GM20000 (cell line): ENCODE measurements at regions not wholly inside any gene's neighbourhood (a gene's known extent, or its start where the extent isn't known, plus 50 kb on each side); places are given as distances from the start of the nearest gene placed in this dataset.

Source experiments
- DNase-seq: peaks from one replicate; pipeline ENCODE4 v3.0.0; 2012; ENCODE audit warnings: low spot score
- TF ChIP-seq, protein P1 (sequence below): IDR thresholded peaks from 2 replicates; pipeline ENCODE4 v1.5.1; 2012; ENCODE audit warnings: mild to moderate bottlenecking, control low read depth; ENCODE audit errors: extremely low read depth, missing control alignments

DNA sequence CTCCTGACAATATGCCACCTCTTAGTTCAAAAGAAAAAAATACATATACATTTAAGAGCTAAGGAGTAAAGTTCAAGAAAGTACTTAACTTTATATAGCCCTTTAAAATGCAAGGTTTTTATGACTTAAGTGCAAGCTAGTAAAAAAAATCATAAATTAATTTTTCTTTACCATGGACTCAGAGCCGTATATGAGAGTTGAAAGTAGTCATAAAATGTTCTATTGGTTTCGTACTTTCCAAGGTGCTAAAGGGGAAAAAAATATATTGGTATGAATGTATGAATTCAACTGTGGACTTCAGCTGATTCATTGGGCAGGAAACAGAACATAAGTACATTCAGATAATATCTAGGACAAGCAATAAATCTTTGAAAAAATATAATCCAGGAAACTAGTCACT, 869.8 kb upstream of the AGA start:
- TF ChIP-seq, protein P1, sequence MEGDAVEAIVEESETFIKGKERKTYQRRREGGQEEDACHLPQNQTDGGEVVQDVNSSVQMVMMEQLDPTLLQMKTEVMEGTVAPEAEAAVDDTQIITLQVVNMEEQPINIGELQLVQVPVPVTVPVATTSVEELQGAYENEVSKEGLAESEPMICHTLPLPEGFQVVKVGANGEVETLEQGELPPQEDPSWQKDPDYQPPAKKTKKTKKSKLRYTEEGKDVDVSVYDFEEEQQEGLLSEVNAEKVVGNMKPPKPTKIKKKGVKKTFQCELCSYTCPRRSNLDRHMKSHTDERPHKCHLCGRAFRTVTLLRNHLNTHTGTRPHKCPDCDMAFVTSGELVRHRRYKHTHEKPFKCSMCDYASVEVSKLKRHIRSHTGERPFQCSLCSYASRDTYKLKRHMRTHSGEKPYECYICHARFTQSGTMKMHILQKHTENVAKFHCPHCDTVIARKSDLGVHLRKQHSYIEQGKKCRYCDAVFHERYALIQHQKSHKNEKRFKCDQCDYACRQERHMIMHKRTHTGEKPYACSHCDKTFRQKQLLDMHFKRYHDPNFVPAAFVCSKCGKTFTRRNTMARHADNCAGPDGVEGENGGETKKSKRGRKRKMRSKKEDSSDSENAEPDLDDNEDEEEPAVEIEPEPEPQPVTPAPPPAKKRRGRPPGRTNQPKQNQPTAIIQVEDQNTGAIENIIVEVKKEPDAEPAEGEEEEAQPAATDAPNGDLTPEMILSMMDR, result no peak
- no peak for DNase-seq

DNA sequence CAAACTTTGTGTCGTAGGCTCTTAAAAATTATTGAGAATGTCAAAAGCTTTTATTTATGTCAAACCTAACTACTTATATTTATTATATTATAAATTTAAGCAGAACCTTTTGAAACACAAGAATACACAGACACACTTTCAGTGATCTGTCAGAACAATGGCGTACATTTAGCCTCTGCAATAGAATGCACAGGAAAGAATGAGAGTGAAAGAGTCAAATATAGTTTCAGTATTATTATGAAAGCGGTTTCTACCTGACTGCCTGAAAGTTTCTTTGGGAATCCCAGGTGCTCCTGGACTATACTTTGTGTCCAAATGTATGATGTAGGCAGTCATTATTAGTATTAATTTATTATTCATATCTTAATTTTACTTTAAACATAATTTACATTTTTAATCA, 872.0 kb upstream of the AGA start:
- TF ChIP-seq, protein P1, result no peak
- DNase-seq, result no peak

DNA sequence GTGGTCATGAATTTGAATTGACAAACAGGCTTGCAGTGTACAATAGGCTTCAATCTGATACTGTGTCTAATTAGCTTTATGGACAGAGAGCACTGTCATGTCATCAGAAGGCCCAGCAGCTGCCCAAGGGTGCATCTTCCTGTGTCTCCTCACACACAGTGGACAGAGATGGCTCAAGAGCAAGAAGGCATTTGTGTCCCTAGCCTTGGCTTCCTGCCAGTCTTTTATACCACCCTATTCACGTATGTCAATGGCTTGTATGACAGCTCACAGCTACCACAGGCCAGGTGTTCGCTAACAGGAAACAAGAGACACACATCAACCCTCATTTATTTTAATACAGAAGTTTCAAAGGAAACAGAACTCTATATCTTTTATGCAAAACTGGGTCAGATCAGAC, 874.0 kb upstream of the AGA start:
- TF ChIP-seq, protein P1, result no peak
- DNase-seq, result no peak

DNA sequence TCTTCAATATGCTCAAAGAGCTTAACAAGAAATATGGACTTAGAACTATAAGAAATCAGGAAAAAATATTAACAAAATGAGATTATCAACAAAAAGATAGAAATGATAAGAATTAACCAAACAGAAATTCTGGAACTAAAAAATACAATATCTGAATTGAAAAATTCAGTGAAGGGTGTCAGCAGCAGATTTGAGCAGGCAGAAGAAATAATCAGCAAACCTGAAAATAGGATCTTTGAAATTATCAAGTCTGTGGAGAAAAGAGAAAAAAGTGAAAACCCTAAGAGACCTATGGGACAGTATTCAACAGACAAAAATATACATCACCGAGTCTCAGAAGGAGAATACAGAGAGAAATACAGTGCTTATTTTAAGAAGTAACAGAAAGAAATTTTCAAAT, 877.8 kb upstream of the AGA start:
- no peak for DNase-seq
- TF ChIP-seq, protein P1, result no peak

DNA sequence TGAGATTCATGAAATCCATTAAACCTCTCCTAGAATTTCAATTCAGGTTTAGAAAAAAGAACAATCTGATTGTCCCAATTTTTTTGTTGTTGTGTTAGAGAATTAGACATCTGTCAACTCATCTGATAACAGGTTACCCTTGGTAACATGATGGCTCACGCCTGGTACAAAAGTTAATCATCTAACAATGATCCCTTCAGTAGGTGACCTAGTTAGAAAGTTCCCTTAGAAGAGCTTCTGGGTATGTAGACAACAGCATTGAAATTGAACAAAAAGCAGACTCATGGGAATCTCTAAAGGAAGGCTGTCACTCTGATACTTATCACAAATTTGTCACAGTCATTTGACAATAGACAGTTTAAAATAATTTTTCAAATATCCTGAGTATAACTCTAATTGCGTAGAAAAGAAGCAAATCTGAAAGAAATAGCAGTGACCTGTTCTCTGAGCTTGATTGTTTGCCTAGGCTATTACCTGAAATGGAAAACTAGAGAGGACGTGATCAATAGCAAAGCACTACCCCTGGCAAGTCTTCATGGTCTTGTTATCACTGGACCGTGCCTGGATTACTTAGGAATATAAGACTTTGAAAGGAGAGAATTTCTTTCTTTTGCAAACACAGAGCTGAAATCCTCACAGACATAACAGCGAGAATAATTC, 880.4 kb upstream of the AGA start:
- TF ChIP-seq, protein P1, result no peak
- DNase-seq, result no peak

DNA sequence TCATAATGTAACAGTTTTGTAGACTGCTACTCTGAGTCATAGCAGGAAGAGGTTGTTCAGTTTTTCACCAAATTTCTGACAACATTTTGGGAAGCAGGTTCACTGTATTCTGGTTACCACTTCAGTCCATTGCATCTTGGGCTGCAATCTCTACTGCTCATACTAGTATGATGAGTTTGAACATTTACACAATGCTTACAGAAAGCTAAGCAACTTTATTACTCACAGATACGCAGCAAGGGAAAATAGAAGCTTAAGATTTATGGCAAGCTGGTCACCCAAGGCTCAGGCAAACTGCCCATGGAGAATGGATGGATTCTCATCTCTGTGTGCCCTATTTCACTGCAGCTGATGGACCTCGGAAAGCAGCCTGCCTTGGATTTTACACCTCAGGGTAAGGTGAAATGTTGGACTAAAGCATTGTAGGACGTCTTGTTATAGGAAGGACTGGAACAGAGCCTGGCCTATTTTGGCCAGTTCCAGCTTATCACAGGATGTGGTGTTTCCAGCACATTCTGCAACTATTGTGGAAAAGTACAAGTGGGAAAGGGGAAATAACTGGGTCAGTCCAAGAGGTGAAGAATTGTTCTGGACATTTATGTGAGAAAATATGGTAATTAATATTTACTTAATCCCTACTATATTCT, 887.1 kb upstream of the AGA start:
- no peak for DNase-seq
- TF ChIP-seq, protein P1, result no peak

DNA sequence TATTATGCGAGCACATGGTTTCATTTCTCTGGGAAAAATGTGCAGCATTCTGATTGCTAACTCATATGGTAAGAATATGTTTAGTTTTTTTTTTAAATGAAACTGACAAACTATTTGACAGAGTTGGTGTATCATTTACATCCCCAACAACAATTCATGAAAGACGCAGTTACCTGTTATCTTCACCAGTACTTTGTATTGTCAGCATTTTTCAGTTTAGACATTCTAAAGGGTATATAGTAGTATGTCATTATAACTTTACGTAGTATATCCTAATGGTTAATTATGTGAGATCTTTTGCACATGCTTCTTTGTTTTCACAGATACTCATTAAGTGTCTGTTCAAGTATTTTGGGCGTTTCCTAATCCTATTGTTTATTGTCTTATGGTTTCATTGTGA, 891.1 kb upstream of the AGA start:
- TF ChIP-seq, protein P1, result no peak
- no peak for DNase-seq
